GM19043 (cell line): ENCODE measurements at regions not wholly inside any gene's neighbourhood (a gene's known extent, or its start where the extent isn't known, plus 50 kb on each side); places are given as distances from the start of the nearest gene placed in this dataset.
"Not testable (repeated sequence)": the region's sequence is repeated elsewhere in the genome, so short reads cannot be mapped to it uniquely, and the experiment has no call there.

Source experiments
- ATAC-seq: cut with Tn5 transposase; IDR thresholded peaks from one replicate; pipeline ENCODE4 v1.9.1; 2021; ENCODE audit warnings: low read depth; ENCODE audit not compliant: unreplicated experiment

DNA sequence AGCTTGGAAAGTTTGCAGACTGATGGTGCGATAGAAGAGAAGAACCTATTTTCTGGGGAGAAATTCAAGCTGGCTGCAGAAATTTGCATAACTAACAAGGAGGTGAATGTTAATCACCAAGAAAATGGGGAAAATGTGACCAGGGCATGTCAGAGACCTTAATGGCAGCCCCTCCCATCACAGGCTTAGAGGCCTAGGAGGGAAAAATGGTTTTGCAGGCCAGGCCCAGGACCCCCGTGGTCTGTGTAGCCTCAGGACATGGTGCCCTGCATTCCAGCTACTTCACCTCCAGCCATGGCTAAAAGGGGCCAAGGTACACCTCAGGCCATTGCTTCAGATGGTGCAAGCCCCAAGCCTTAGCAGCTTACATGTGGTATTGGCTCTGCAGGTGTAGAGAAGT lies 207.1 kb upstream of the CXorf66 start:
- ATAC-seq, result no peak

- no peak for ATAC-seq
Measured at GRCh38 chrX:140167551-140167950, 202.2 kb upstream of the CXorf66 start.

DNA sequence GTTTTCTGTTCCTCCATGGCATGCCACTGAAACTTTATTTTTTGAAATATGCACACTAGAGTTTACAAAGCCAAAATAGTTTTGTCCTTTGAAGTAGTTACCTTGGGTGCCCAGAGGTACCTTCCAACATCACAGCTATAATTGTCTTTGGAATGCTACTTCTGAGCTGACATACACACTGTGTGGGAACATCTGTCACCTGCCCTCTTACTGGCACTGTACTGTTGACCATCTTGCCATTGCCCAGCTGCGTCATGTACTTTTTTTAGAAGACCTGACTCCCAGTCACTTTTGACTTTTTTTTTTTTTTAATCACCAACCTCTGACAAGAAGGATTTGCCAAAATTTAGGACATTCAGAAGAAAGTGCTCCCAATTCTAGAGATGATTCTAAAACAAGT lies 200.5 kb upstream of the CXorf66 start:
- ATAC-seq, result no peak

DNA sequence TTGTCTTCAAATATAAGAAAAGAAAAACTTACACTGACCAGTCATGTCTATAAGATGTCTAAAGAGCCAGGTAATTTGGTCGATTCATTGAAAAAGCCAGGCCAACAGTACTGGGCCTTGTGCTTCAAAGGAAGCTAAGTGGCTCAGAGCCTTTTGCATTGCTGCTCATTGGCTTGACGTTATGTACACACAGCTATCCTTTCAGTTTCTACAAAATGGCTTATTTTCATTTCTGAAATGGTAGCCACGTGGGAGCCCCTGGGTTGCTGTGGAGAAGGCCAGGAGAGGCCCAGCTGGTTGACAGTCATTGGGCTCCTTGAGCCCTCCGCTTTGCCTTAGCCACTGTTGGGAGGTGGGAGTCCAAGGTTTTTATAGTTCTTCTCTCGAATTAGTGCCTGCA lies 199.1 kb upstream of the CXorf66 start:
- no peak for ATAC-seq

DNA sequence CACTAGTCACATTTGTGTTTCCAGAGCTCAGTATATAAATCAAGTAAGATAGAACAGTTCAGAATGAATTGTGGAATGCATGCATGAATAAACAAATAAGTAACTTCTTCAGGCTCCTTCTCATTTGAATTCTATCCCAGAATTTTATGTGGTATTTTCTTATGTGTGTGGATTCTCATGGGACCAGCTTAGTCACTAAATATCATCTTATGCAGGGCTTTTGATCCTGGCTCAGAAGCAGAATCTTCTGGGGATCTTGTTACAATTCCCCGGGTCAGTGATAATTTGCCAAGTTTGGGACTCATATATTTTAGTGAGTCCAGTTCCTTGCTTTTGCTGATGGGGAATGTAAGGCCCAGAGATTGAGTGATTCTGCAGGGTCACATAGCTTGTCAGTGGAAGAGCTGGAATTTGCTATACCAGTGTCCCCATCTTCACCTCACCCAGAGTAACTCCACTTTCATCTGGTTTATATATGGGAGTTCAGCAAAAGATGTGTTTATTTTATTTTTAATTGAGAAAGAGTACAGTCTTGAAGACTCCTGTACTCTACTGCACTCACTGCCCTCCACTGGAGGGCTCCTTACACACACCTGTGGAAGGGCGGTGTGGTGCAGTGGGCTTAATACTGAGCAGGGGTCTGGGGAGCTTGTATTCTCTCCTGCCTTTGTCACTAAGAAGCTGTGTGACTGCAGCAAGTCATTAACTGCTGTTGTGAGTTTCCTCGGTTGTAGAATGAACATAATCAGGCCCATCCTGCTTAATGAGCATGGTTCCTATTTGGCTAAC lies 198.2 kb upstream of the CXorf66 start:
- ATAC-seq, result no peak

- ATAC-seq, result no peak
Measured at GRCh38 chrX:140157611-140158010, 192.3 kb upstream of the CXorf66 start.

- ATAC-seq, result no peak
Measured at GRCh38 chrX:140157143-140157542, 191.8 kb upstream of the CXorf66 start.

- ATAC-seq, result no peak
Measured at GRCh38 chrX:140151316-140151715, 186.0 kb upstream of the CXorf66 start.

DNA sequence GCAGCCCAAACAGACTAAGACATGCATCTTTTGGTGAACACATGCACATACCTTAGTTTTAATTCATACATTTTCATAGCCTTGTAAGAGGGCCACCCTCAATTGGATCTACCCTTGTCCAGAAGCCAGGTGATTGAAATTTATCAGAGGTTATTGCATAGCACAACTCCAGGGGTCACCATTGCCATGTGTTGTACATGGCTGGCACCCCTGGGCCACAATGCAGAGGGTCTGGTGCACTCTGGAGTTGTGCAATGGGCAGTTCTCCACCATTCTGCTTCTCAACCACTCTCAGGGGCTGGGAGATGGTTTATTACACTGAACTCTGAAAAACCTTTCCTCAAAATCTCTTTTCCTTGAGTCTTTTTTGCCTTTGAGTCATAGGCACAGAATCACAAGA lies 184.4 kb upstream of the CXorf66 start:
- ATAC-seq, result no peak

DNA sequence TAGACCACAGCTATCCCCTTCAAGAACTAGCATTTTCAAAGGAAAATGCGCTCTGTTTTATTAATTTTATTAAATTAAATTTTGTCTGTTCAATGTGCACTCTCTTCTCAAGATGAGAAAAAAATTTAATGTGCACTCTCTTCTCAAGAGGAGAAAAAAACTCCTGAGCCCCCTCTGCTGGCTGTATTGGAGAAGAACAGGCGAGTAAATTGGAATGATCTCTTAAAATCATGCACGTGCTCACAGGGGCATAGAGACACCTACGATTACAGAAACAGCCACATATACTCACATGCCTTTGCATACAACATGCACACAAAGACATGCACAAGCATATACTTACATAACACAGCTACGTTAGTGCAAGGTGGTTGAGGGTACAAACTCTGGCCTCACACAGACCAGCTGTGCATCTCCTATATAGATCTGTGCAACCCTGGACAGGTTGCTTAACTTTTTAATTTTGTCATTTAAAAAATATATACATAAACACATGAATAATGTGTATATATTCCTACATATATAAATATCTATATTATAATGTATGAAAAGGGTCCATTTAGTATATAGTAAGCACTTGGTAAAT lies 176.2 kb upstream of the CXorf66 start:
- no peak for ATAC-seq

- not testable (repeated sequence) for ATAC-seq
Measured at GRCh38 chrX:140138492-140138891, 173.2 kb upstream of the CXorf66 start.

DNA sequence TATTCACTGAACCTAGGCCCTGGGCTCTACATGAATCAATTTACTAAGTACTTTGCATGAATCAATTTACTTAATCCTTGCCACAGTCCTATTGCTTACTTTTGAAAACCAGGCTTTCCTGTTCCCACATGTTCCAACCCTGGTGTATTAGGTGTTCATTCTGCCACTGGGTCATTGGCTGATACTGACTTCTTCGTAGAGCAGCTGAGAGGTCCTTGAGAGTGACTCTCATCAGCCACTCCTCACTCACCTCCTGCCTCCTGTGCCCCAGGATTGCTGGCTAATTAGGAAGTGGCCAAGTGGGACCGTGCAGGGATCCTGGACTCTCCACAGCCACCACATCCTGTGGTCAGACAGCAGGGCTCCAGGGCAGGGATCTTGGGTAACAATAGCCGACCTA lies 172.7 kb upstream of the CXorf66 start:
- ATAC-seq, result not testable (repeated sequence)

GRCh38 chrX:140132937-140133336 lies 167.6 kb upstream of the CXorf66 start:
- ATAC-seq, result no peak

DNA sequence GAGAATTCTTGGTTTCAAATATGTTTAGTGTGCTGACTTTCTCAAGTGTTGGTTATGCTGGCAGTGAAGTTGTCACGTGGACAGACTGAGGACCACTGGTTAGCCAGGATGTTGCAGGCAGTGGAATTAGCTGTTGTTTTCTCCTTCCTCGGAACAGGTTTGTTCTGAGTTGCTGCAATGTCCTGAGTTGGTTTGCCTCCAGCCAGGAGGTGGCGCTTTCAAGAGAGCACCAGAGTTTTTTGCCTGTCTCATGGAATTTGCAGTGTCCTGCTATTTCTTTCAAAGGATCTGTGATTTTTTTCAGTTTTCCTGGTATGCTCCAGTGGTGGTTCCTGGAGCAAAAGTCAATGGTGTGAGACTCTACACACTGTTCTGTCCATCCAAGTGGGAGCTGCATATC lies 158.1 kb upstream of the CXorf66 start:
- no peak for ATAC-seq

- ATAC-seq, result not testable (repeated sequence)
Measured at GRCh38 chrX:140114059-140114458, 148.7 kb upstream of the CXorf66 start.

GRCh38 chrX:140110081-140110650 lies 144.8 kb upstream of the CXorf66 start:
- ATAC-seq, result no peak

DNA sequence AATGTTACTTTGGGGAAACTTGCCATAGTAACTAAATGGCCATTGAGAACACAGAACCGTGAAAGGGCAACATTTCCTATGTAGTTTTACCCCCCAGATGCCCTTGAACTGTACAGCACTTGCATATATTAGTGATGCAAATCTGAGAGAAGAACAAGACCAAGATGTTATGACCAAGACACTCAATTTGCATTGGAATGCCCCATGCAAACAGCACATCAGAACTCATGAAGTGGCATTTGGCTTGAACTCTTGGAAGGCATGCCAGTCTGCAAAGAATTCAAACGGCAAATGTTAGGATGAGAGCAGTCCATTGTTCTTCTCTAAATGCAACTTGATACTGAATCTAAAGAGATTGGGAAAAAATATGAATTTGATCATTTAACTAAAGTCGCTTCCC lies 139.4 kb upstream of the CXorf66 start:
- ATAC-seq, result no peak

- no peak for ATAC-seq
Measured at GRCh38 chrX:140099221-140099620, 133.9 kb upstream of the CXorf66 start.

- no peak for ATAC-seq
Measured at GRCh38 chrX:140092121-140092520, 126.8 kb upstream of the CXorf66 start.

DNA sequence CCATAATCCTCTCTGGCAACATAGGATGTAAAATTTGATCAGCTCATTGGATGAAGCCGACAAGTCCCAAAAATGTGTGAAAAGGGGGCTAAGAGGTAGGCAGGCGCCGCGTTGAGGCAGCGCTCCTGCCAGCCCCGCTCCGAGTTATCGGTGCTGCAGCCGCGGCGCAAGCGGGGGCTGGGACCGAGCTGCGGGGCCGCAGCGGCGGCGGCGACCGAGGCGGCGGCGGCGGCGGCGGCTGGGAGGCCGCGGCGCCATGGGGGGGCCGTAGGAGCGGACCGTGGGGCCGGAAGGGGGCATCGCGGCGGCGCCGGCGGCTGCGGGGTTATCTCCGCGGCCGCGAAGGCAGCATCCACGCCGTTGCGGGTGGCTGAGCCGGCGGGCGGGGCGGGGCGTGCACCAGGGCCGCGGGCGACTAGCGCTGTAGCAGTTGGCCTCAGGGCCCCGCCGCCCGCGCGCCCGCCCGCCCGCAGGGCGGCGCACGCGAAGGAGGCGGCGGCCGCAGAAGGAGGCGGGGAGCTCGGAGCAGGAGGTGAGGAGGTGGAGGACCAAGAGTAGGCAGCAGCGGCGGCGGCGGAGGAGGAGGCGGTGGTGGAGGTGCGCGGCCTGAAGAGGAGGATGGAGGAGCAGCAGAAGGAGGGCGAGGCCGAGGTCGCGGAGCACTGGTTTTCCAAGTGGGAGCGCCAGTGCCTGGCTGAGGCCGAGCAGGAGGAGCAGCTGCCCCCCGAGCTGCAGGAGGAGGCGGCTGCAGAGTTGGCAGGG lies 126.0 kb upstream of the CXorf66 start:
- no peak for ATAC-seq

DNA sequence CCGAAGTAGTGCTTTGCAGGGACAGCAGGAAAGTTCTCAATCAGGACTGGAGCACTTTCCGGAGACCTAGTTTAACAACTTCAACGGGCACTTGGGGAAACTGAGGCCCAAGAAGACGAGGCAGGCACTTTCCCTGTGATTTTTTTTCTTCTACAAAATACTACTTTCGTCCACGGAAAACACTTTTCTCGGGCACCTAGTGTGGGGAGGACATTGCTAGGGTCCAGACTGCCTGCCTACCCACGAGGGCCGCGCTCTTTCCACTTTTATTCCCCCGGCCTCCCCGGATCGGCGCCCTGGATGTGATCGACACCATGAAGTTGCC lies 125.4 kb upstream of the CXorf66 start:
- ATAC-seq, result no peak
